MM.1S (cell line): ENCODE measurements at regions not wholly inside any gene's neighbourhood (a gene's known extent, or its start where the extent isn't known, plus 50 kb on each side); places are given as distances from the start of the nearest gene placed in this dataset.

Source experiments
- DNase-seq: peaks from one replicate; pipeline ENCODE4 v3.0.0-alpha.2; 2015
- H2AFZ ChIP-seq: fragments of 300-600 bp; sonication (generic); 2 replicates; pipeline ENCODE4 v1.6.0; 2016; ENCODE audit warnings: antibody characterized with exemption, low read length
- H3F3A ChIP-seq: fragments of 300-600 bp; sonication (generic); 2 replicates; pipeline ENCODE4 v1.6.1; 2016; ENCODE audit warnings: mild to moderate bottlenecking, antibody characterized with exemption, low read length, moderate library complexity, mixed read lengths; ENCODE audit not compliant: insufficient read depth
- H3K27ac ChIP-seq: fragments of 300-600 bp; sonication (generic); 2 replicates; pipeline ENCODE4 v1.5.1; 2016; ENCODE audit warnings: mild to moderate bottlenecking, low read length
- H3K27me3 ChIP-seq: fragments of 300-600 bp; sonication (generic); replicated peaks from 2 replicates; pipeline ENCODE4 v1.6.0; 2016; ENCODE audit warnings: low read length; ENCODE audit not compliant: insufficient read depth
- H3K36me3 ChIP-seq: fragments of 300-600 bp; sonication (generic); replicated peaks from 2 replicates; pipeline ENCODE4 v1.6.1; 2016; ENCODE audit warnings: mild to moderate bottlenecking, low read length, mixed read lengths; ENCODE audit not compliant: insufficient read depth
- H3K4me1 ChIP-seq: fragments of 300-600 bp; sonication (generic); 2 replicates; pipeline ENCODE4 v1.6.1; 2016; ENCODE audit warnings: low read length, mixed read lengths
- H3K4me2 ChIP-seq: fragments of 300-600 bp; sonication (generic); 2 replicates; pipeline ENCODE4 v1.6.0; 2016; ENCODE audit warnings: low read depth, low read length
- H3K4me3 ChIP-seq: fragments of 300-600 bp; sonication (generic); 2 replicates; pipeline ENCODE4 v1.5.1; 2016; ENCODE audit warnings: low read length, mixed read lengths
- H3K79me2 ChIP-seq: fragments of 300-600 bp; sonication (generic); 2 replicates; pipeline ENCODE4 v1.6.1; 2016; ENCODE audit warnings: mixed run types, low read length, mixed read lengths
- H3K9ac ChIP-seq: fragments of 300-600 bp; sonication (generic); 2 replicates; pipeline ENCODE4 v1.6.1; 2016; ENCODE audit warnings: low read length, mixed read lengths
- H3K9me2 ChIP-seq: fragments of 300-600 bp; sonication (generic); replicated peaks from 2 replicates; pipeline ENCODE4 v1.6.1; 2016; ENCODE audit warnings: mild to moderate bottlenecking, low read length, mixed read lengths; ENCODE audit not compliant: insufficient read depth
- H3K9me3 ChIP-seq: fragments of 300-600 bp; sonication (generic); replicated peaks from 2 replicates; pipeline ENCODE4 v1.6.1; 2016; ENCODE audit warnings: mild to moderate bottlenecking, low read length, mixed read lengths; ENCODE audit not compliant: insufficient read depth
- H4K20me1 ChIP-seq: fragments of 300-600 bp; sonication (generic); 2 replicates; pipeline ENCODE4 v1.6.1; 2016; ENCODE audit warnings: mild to moderate bottlenecking, low read length, moderate library complexity, mixed read lengths; ENCODE audit not compliant: insufficient read depth
- CTCF ChIP-seq: fragments of 300-600 bp; sonication (generic); IDR thresholded peaks from 2 replicates; pipeline ENCODE4 v1.5.1; 2016; ENCODE audit warnings: antibody characterized with exemption, low read length, mixed read lengths
- EZH2 ChIP-seq: fragments of 300-600 bp; sonication (generic); optimal IDR thresholded peaks from 2 replicates; pipeline ENCODE3; 2017; ENCODE audit warnings: low read depth, mild to moderate bottlenecking, antibody characterized with exemption, low read length, mixed read lengths
- EZH2phosphoT487 ChIP-seq: fragments of 300-600 bp; sonication (generic); IDR thresholded peaks from 2 replicates; pipeline ENCODE4 v1.6.1; 2018; ENCODE audit warnings: antibody characterized with exemption, low read length

GRCh38 chr9:82673201-82673600 is 389.7 kb downstream of the RASEF start:
- DNase-seq, result no peak
- Histone ChIP-seq H3K27ac (no peak overlapping the region), H3K9ac (no peak overlapping the region), H3K79me2 (no peaks in the 10 kb centered on the region), H3K9me2 (no peaks in the 10 kb centered on the region), H3K9me3 (no peaks in the 10 kb centered on the region), H3F3A (no peaks in the 10 kb centered on the region), H3K4me1 (no peaks in the 10 kb centered on the region), H3K4me3 (no peak overlapping the region), H3K27me3 (no peaks in the 10 kb centered on the region), H4K20me1 (no peaks in the 10 kb centered on the region), H3K36me3 (no peaks in the 10 kb centered on the region), H3K4me2 (no peak overlapping the region), H2AFZ (no peak overlapping the region)
- TF ChIP-seq EZH2phosphoT487 (no peak), EZH2 (no peak), CTCF (no peak)

GRCh38 chr9:82673919-82674318 is 389.0 kb downstream of the RASEF start:
- H4K20me1 ChIP-seq, result no peaks in the 10 kb centered on the region
- DNase-seq, result no peak
- H3K4me2 ChIP-seq, result no peak overlapping the region
- no peak overlapping the region for H3K4me3 ChIP-seq
- H3K4me1 ChIP-seq, result no peaks in the 10 kb centered on the region
- no peaks in the 10 kb centered on the region for H3K27me3 ChIP-seq
- H3K27ac ChIP-seq, result no peak overlapping the region
- no peaks in the 10 kb centered on the region for H3K9me2 ChIP-seq
- no peak for TF ChIP-seq EZH2
- TF ChIP-seq EZH2phosphoT487, result no peak
- TF ChIP-seq CTCF, result no peak
- H3K36me3 ChIP-seq, result no peaks in the 10 kb centered on the region
- H3K9ac ChIP-seq, result no peak overlapping the region
- H3K9me3 ChIP-seq, result no peaks in the 10 kb centered on the region
- H3F3A ChIP-seq, result no peaks in the 10 kb centered on the region
- no peaks in the 10 kb centered on the region for H3K79me2 ChIP-seq
- H2AFZ ChIP-seq, result no peak overlapping the region

- Histone ChIP-seq H3K4me3 (no peak overlapping the region), H3K9ac (no peak overlapping the region), H3K9me2 (no peaks in the 10 kb centered on the region), H3K4me1 (no peaks in the 10 kb centered on the region), H3F3A (no peaks in the 10 kb centered on the region), H4K20me1 (no peaks in the 10 kb centered on the region), H3K36me3 (no peaks in the 10 kb centered on the region), H3K79me2 (no peaks in the 10 kb centered on the region), H3K9me3 (no peaks in the 10 kb centered on the region), H3K27ac (no peak overlapping the region), H3K27me3 (no peaks in the 10 kb centered on the region), H3K4me2 (no peak overlapping the region), H2AFZ (no peak overlapping the region)
- DNase-seq, result no peak
- TF ChIP-seq CTCF, result no peak
- no peak for TF ChIP-seq EZH2
- no peak for TF ChIP-seq EZH2phosphoT487
Observed at GRCh38 chr9:82675102-82675501, 387.8 kb downstream of the RASEF start.

- H4K20me1 ChIP-seq, result no peaks in the 10 kb centered on the region
- H3K9me2 ChIP-seq, result no peaks in the 10 kb centered on the region
- no peaks in the 10 kb centered on the region for H3K9me3 ChIP-seq
- H2AFZ ChIP-seq, result no peak overlapping the region
- no peaks in the 10 kb centered on the region for H3F3A ChIP-seq
- H3K4me1 ChIP-seq, result no peaks in the 10 kb centered on the region
- TF ChIP-seq CTCF, result no peak
- no peak for TF ChIP-seq EZH2
- no peak for TF ChIP-seq EZH2phosphoT487
- DNase-seq, result no peak
- no peak overlapping the region for H3K4me2 ChIP-seq
- no peaks in the 10 kb centered on the region for H3K79me2 ChIP-seq
- no peak overlapping the region for H3K4me3 ChIP-seq
- no peaks in the 10 kb centered on the region for H3K36me3 ChIP-seq
- no peak overlapping the region for H3K27ac ChIP-seq
- H3K27me3 ChIP-seq, result no peaks in the 10 kb centered on the region
- no peak overlapping the region for H3K9ac ChIP-seq
Observed at GRCh38 chr9:82675605-82676004, 387.3 kb downstream of the RASEF start.
